Psoas muscle (tissue), 7 donors: ENCODE measurements at regions not wholly inside any gene's neighbourhood (a gene's known extent, or its start where the extent isn't known, plus 50 kb on each side); places are given as distances from the start of the nearest gene placed in this dataset.

Source experiments
- ATAC-seq, 4 donors: fragments of 200-7000 bp; cut with Tn5 transposase; one replicate each; pipeline ENCODE4 v1.9.1; 2020; ENCODE audit warnings: moderate library complexity in 3 of 4, mild to moderate bottlenecking in 2 of 4
- DNase-seq, 2 donors: peaks; one replicate each; pipeline ENCODE4 v3.0.0-alpha.2; 2020
- H3K27ac ChIP-seq: fragments of 200-600 bp; one replicate; pipeline ENCODE4 v1.8.0; 2022
- H3K27me3 ChIP-seq, 3 donors: fragments of 200-600 bp in 1 of 3; one replicate each; pipeline versions ENCODE4 v1.6.1 to v1.8.0; 2013 to 2022; ENCODE audit warnings: low read length in 2 of 3, mild to moderate bottlenecking in 2 of 3, moderate library complexity in 1 of 3; ENCODE audit not compliant: insufficient read depth in 3 of 3
- H3K36me3 ChIP-seq, 2 donors: fragments of 200-600 bp in 1 of 2; one replicate each; pipeline versions ENCODE4 v1.6.1 to v1.8.0; 2013 to 2022; ENCODE audit warnings: low read depth in 1 of 2, mild to moderate bottlenecking in 1 of 2, moderate library complexity in 1 of 2; ENCODE audit not compliant: insufficient read depth in 1 of 2
- H3K4me1 ChIP-seq: fragments of 200-600 bp; one replicate; pipeline ENCODE4 v1.8.0; 2022
- H3K4me3 ChIP-seq: fragments of 200-600 bp; one replicate; pipeline ENCODE4 v1.8.0; 2022; ENCODE audit warnings: mild to moderate bottlenecking
- H3K9me3 ChIP-seq: fragments of 200-600 bp; one replicate; pipeline ENCODE4 v1.8.0; 2022
- CTCF ChIP-seq: fragments of 200-600 bp; IDR thresholded peaks from one replicate; pipeline ENCODE4 v1.8.0; 2022; ENCODE audit warnings: antibody characterized with exemption
- WGBS, 3 donors: extraction: QIAGEN DNeasy Blood & Tissue Kit; methylation state at CpG; one replicate each; pipeline versions ENCODE4 v1.1.6 to v1.1.7; 2013; 5-methylcytosine and 5-hydroxymethylcytosine counted together
- intact Hi-C, 2 donors: fragments of 100-400 bp; cut with DNase I; formaldehyde crosslinking; loops; one replicate each; pipeline versions ENCODE4 v1.11.0 to v1.14.2; 2022
- donor health status: healthy with polysubstance abuse.
- donor health status: DM: no; HTN: no; CAD: no; lungs with moderate emphysema.
- donor health status: Bipolar disorder and iron deficiency.
- donor health status: healthy.
- donor health status: DM: yes; HTN: yes; CAD: no.
- donor health status: DM: no; HTN: no; CAD: no.
- donor health status: DM: yes; HTN: yes; CAD: no.

GRCh38 chr5:61647672-61648071 is 315.6 kb downstream of the ZSWIM6 start:
- 78 to 82% (median 79%) methylated on average over 6 of the region's 6 CpGs for WGBS, 3 donors
- no peak for ATAC-seq
- H3K4me1 ChIP-seq, result no peaks in the 10 kb centered on the region

GRCh38 chr5:61649231-61649630 is 317.2 kb downstream of the ZSWIM6 start:
- H3K4me1 ChIP-seq, result no peaks in the 10 kb centered on the region
- H3K9me3 ChIP-seq, result no peaks in the 10 kb centered on the region
- H3K36me3 ChIP-seq, result no peaks in the 10 kb centered on the region
- TF ChIP-seq CTCF, result no peak
- intact Hi-C loops, result no loop called here
- H3K4me3 ChIP-seq, result no peak overlapping the region
- DNase-seq (no peak), ATAC-seq (no peak)
- WGBS, 3 donors, result 92 to 93% (median 93%) methylated on average over 4 of the region's 4 CpGs
- H3K27me3 ChIP-seq, result no peaks in the 10 kb centered on the region
- no peak overlapping the region for H3K27ac ChIP-seq

More at GRCh38 chr5:61647672-61648071, 315.6 kb downstream of the ZSWIM6 start:
- Histone ChIP-seq H3K9me3 (no peaks in the 10 kb centered on the region), H3K27me3 (no peaks in the 10 kb centered on the region), H3K27ac (no peak overlapping the region), H3K4me3 (no peak overlapping the region), H3K36me3 (no peaks in the 10 kb centered on the region)
- no peak for DNase-seq
- TF ChIP-seq CTCF, result no peak
- intact Hi-C loops, result no loop called here

- no peaks in the 10 kb centered on the region for H3K27me3 ChIP-seq
- intact Hi-C loops, result loop anchor here in 1 of 2 donors (10.0 kb wide), 1 partner anchor 695 kb away; no protein-coding TSS in a partner anchor
- WGBS, 3 donors, result 78 to 86% (median 84%) methylated on average over 5 of the region's 5 CpGs
- no peaks in the 10 kb centered on the region for H3K9me3 ChIP-seq
- TF ChIP-seq CTCF, result no peak
- no peak overlapping the region for H3K4me3 ChIP-seq
- H3K27ac ChIP-seq, result no peak overlapping the region
- ATAC-seq (no peak), DNase-seq (no peak)
- no peaks in the 10 kb centered on the region for H3K36me3 ChIP-seq
- no peaks in the 10 kb centered on the region for H3K4me1 ChIP-seq
These were observed 317.9 kb downstream of the ZSWIM6 start for GRCh38 chr5:61649971-61650370.

GRCh38 chr5:61650661-61651060 is 318.6 kb downstream of the ZSWIM6 start:
- ATAC-seq (no peak), DNase-seq (no peak)
- no peak for TF ChIP-seq CTCF
- Histone ChIP-seq H3K4me1 (no peaks in the 10 kb centered on the region), H3K27me3 (no peaks in the 10 kb centered on the region), H3K9me3 (no peaks in the 10 kb centered on the region), H3K36me3 (no peaks in the 10 kb centered on the region), H3K4me3 (no peak overlapping the region), H3K27ac (no peak overlapping the region)
- intact Hi-C loops, result loop anchor here in 1 of 2 donors (10.0 kb wide), 1 partner anchor 696 kb away; no protein-coding TSS in a partner anchor
- 96 to 98% (median 97%) methylated on average over 2 of the region's 2 CpGs for WGBS, 3 donors

GRCh38 chr5:61651195-61651594 is 319.1 kb downstream of the ZSWIM6 start:
- WGBS, 3 donors, result 73 to 79% (median 74%) methylated on average over 2 of the region's 2 CpGs
- Histone ChIP-seq H3K4me1 (no peaks in the 10 kb centered on the region), H3K36me3 (no peaks in the 10 kb centered on the region), H3K4me3 (no peak overlapping the region), H3K27me3 (no peaks in the 10 kb centered on the region), H3K9me3 (no peaks in the 10 kb centered on the region), H3K27ac (no peak overlapping the region)
- intact Hi-C loops, result loop anchor here in 1 of 2 donors (10.0 kb wide), 1 partner anchor 696 kb away; no protein-coding TSS in a partner anchor
- DNase-seq, result no peak
- ATAC-seq, result no peak
- no peak for TF ChIP-seq CTCF
